Body of pancreas (tissue), 4 donors: ENCODE measurements at regions not wholly inside any gene's neighbourhood (a gene's known extent, or its start where the extent isn't known, plus 50 kb on each side); places are given as distances from the start of the nearest gene placed in this dataset.
"Not testable (repeated sequence)": the region's sequence is repeated elsewhere in the genome, so short reads cannot be mapped to it uniquely, and the experiment has no call there.

Source experiments
- ATAC-seq: fragments of 150-250 bp; one replicate; pipeline ENCODE4 v1.9.1; 2016
- DNase-seq, 4 donors: peaks; one replicate each; pipeline ENCODE4 v3.0.0-alpha.2; 2019
- H3K27ac ChIP-seq, 4 donors: fragments of 200-600 bp; sonication (generic); 1 replicate in 3 of 4; 2 replicates in 1 of 4; pipeline versions ENCODE4 v1.5.1 to v1.6.1; 2016 to 2019; ENCODE audit warnings: mild to moderate bottlenecking in 1 of 4, mixed read lengths in 1 of 4, moderate library complexity in 1 of 4
- H3K27me3 ChIP-seq, 2 donors: fragments of 200-600 bp; sonication (generic); one replicate each; pipeline ENCODE4 v1.6.0; 2016; ENCODE audit warnings: mild to moderate bottlenecking in 1 of 2
- H3K36me3 ChIP-seq, 2 donors: fragments of 200-600 bp; sonication (generic); replicated peaks in 1 of 2; 2 replicates each; pipeline ENCODE4 v1.5.1; 2016; ENCODE audit warnings: low read depth in 2 of 2; ENCODE audit not compliant: insufficient read depth in 1 of 2
- H3K4me1 ChIP-seq: fragments of 200-600 bp; sonication (generic); one replicate; pipeline ENCODE4 v1.6.0; 2016
- H3K4me3 ChIP-seq, 2 donors: fragments of 200-600 bp; sonication (generic); 1 replicate in 1 of 2; 2 replicates in 1 of 2; pipeline ENCODE4 v1.5.1; 2016 to 2019
- H3K9me3 ChIP-seq, 3 donors: fragments of 200-600 bp; sonication (generic); 1 replicate in 2 of 3; 2 replicates in 1 of 3; pipeline ENCODE4 v1.5.1; 2016
- CTCF ChIP-seq, 7 experiments: fragments of 450-650 bp in 4 of 7; fragments of 200-600 bp in 3 of 7; sonication (generic) in 3 of 7; IDR thresholded peaks; one replicate each; pipeline ENCODE4 v1.5.1; 2016 to 2019; ENCODE audit warnings: antibody characterized with exemption in 7 of 7
- POLR2A ChIP-seq, 3 donors: fragments of 450-650 bp; IDR thresholded peaks; one replicate each; pipeline ENCODE4 v1.6.1; 2016; ENCODE audit warnings: antibody characterized with exemption in 3 of 3, mild to moderate bottlenecking in 2 of 3
- WGBS, 2 donors: methylation state at CpG; one replicate each; pipeline ENCODE4 v1.1.5; 2017; 5-methylcytosine and 5-hydroxymethylcytosine counted together
- intact Hi-C: fragments of 100-400 bp; cut with DNase I; formaldehyde crosslinking; loops from one replicate; pipeline ENCODE4 v1.15.1; 2023

- Histone ChIP-seq H3K27ac (no peak overlapping the region), H3K9me3 (no peaks in the 10 kb centered on the region), H3K4me1 (no peaks in the 10 kb centered on the region), H3K27me3 (no peaks in the 10 kb centered on the region), H3K36me3 (no peaks in the 10 kb centered on the region), H3K4me3 (no peak overlapping the region)
- 91 to 100% methylated on average over 2 to 4 of the region's 4 CpGs for WGBS, 2 donors
- DNase-seq = no peak
- no peak for ATAC-seq
- intact Hi-C loops = no loop called here
- TF ChIP-seq CTCF (IDR thresholded peaks at IDR 0.05) = no peak
- no peak for TF ChIP-seq POLR2A (IDR thresholded peaks at IDR 0.05)
Observed at GRCh38 chr17:62206550-62206949, 141.5 kb upstream of the MED13 start.

GRCh38 chr17:62197156-62197555 is 132.1 kb upstream of the MED13 start:
- H3K27ac ChIP-seq, intact Hi-C loops: not testable (repeated sequence)
- 55 to 60% methylated on average over 7 of the region's 7 CpGs for WGBS, 2 donors

GRCh38 chr17:62196587-62196986 is 131.5 kb upstream of the MED13 start:
- H3K27me3 ChIP-seq, H3K36me3 ChIP-seq, ATAC-seq, H3K4me1 ChIP-seq, H3K27ac ChIP-seq, DNase-seq, H3K4me3 ChIP-seq, intact Hi-C loops, H3K9me3 ChIP-seq: not testable (repeated sequence)
- 84 to 89% methylated on average over 3 of the region's 3 CpGs for WGBS, 2 donors

More at GRCh38 chr17:62197156-62197555, 132.1 kb upstream of the MED13 start:
- H3K9me3 ChIP-seq, H3K4me1 ChIP-seq, ATAC-seq, H3K4me3 ChIP-seq, H3K27me3 ChIP-seq, H3K36me3 ChIP-seq, DNase-seq: not testable (repeated sequence)

GRCh38 chr17:62194401-62194800 is 129.3 kb upstream of the MED13 start:
- no peak for DNase-seq
- intact Hi-C loops = no loop called here
- TF ChIP-seq POLR2A (IDR thresholded peaks at IDR 0.05) (no peak), CTCF (IDR thresholded peaks at IDR 0.05) (no peak)

GRCh38 chr17:62193249-62193648 is 128.2 kb upstream of the MED13 start:
- no peaks in the 10 kb centered on the region for H3K27me3 ChIP-seq
- no peak for TF ChIP-seq CTCF (IDR thresholded peaks at IDR 0.05)
- TF ChIP-seq POLR2A (IDR thresholded peaks at IDR 0.05) = no peak
- no peaks in the 10 kb centered on the region for H3K36me3 ChIP-seq
- no peak overlapping the region for H3K4me3 ChIP-seq
- 86 to 90% methylated on average over 4 of the region's 4 CpGs for WGBS, 2 donors
- intact Hi-C loops = no loop called here
- DNase-seq (no peak), ATAC-seq (no peak)
- H3K9me3 ChIP-seq = no peaks in the 10 kb centered on the region
- no peaks in the 10 kb centered on the region for H3K4me1 ChIP-seq
- H3K27ac ChIP-seq = no peak overlapping the region

More at GRCh38 chr17:62194401-62194800, 129.3 kb upstream of the MED13 start:
- no peaks in the 10 kb centered on the region for H3K4me1 ChIP-seq
- H3K27ac ChIP-seq = no peak overlapping the region
- no peaks in the 10 kb centered on the region for H3K36me3 ChIP-seq
- 47 to 53% methylated on average over 4 of the region's 4 CpGs for WGBS, 2 donors
- H3K4me3 ChIP-seq = no peak overlapping the region
- no peaks in the 10 kb centered on the region for H3K9me3 ChIP-seq
- ATAC-seq = no peak
- H3K27me3 ChIP-seq = no peaks in the 10 kb centered on the region
